H7 (cell line): ENCODE measurements at regions not wholly inside any gene's neighbourhood (a gene's known extent, or its start where the extent isn't known, plus 50 kb on each side); places are given as distances from the start of the nearest gene placed in this dataset.

ENCODE experiments used
- DNase-seq: peaks from one replicate; pipeline ENCODE4 v3.0.0; 2012
- H3K27me3 ChIP-seq: 2 replicates; pipeline ENCODE4 v1.6.0; 2011; ENCODE audit warnings: mild to moderate bottlenecking, low read length; ENCODE audit not compliant: control insufficient read depth, insufficient read depth
- H3K36me3 ChIP-seq: replicated peaks from 2 replicates; pipeline ENCODE4 v1.5.1; 2011; ENCODE audit warnings: low read length; ENCODE audit not compliant: control insufficient read depth, insufficient read depth
- H3K4me3 ChIP-seq: 2 replicates; pipeline ENCODE4 v1.5.1; 2011; ENCODE audit warnings: low read depth, mild to moderate bottlenecking, control low read depth, low read length, moderate library complexity; ENCODE audit not compliant: insufficient read depth

GRCh38 chr13:90171649-90172048 is 1175.8 kb upstream of the MIR17HG start:
- Histone ChIP-seq H3K36me3 (no peaks in the 10 kb centered on the region), H3K27me3 (no peaks in the 10 kb centered on the region), H3K4me3 (no peak overlapping the region)
- DNase-seq = no peak

GRCh38 chr13:90177512-90177911 is 1170.0 kb upstream of the MIR17HG start:
- no peak overlapping the region for H3K4me3 ChIP-seq
- no peaks in the 10 kb centered on the region for H3K36me3 ChIP-seq
- H3K27me3 ChIP-seq = no peaks in the 10 kb centered on the region
- DNase-seq = no peak

GRCh38 chr13:90184355-90184754 is 1163.1 kb upstream of the MIR17HG start:
- no peaks in the 10 kb centered on the region for H3K36me3 ChIP-seq
- no peaks in the 10 kb centered on the region for H3K27me3 ChIP-seq
- H3K4me3 ChIP-seq = no peak overlapping the region
- DNase-seq = no peak

- DNase-seq = no peak
- H3K27me3 ChIP-seq = no peaks in the 10 kb centered on the region
Measured at GRCh38 chr13:90185734-90186133, 1161.8 kb upstream of the MIR17HG start.

GRCh38 chr13:90187478-90188350 is 1159.8 kb upstream of the MIR17HG start:
- no peak for DNase-seq
- H3K4me3 ChIP-seq = no peak overlapping the region
- H3K36me3 ChIP-seq = no peaks in the 10 kb centered on the region
- no peaks in the 10 kb centered on the region for H3K27me3 ChIP-seq

More at GRCh38 chr13:90185734-90186133, 1161.8 kb upstream of the MIR17HG start:
- Histone ChIP-seq H3K4me3 (no peak overlapping the region), H3K36me3 (no peaks in the 10 kb centered on the region)

GRCh38 chr13:90188351-90188636 is 1159.2 kb upstream of the MIR17HG start:
- Histone ChIP-seq H3K4me3 (no peak overlapping the region), H3K36me3 (no peaks in the 10 kb centered on the region), H3K27me3 (no peaks in the 10 kb centered on the region)
- no peak for DNase-seq

GRCh38 chr13:90197722-90198121 is 1149.8 kb upstream of the MIR17HG start:
- Histone ChIP-seq H3K36me3 (no peaks in the 10 kb centered on the region), H3K4me3 (no peak overlapping the region), H3K27me3 (no peaks in the 10 kb centered on the region)
- no peak for DNase-seq

- no peak overlapping the region for H3K4me3 ChIP-seq
- no peak for DNase-seq
- H3K36me3 ChIP-seq = no peaks in the 10 kb centered on the region
- H3K27me3 ChIP-seq = no peaks in the 10 kb centered on the region
Measured at GRCh38 chr13:90201202-90201601, 1146.3 kb upstream of the MIR17HG start.

- Histone ChIP-seq H3K27me3 (no peaks in the 10 kb centered on the region), H3K4me3 (no peak overlapping the region), H3K36me3 (no peaks in the 10 kb centered on the region)
- DNase-seq = no peak
Measured at GRCh38 chr13:90201676-90202460, 1145.6 kb upstream of the MIR17HG start.

GRCh38 chr13:90205081-90205480 is 1142.4 kb upstream of the MIR17HG start:
- no peak overlapping the region for H3K4me3 ChIP-seq
- DNase-seq = no peak
- no peaks in the 10 kb centered on the region for H3K27me3 ChIP-seq
- no peaks in the 10 kb centered on the region for H3K36me3 ChIP-seq

- H3K27me3 ChIP-seq = no peaks in the 10 kb centered on the region
- no peak overlapping the region for H3K4me3 ChIP-seq
- no peak for DNase-seq
Measured at GRCh38 chr13:90205911-90206310, 1141.6 kb upstream of the MIR17HG start.

GRCh38 chr13:90217275-90217674 is 1130.2 kb upstream of the MIR17HG start:
- DNase-seq = no peak
- Histone ChIP-seq H3K4me3 (no peak overlapping the region), H3K36me3 (no peaks in the 10 kb centered on the region), H3K27me3 (no peaks in the 10 kb centered on the region)

More at GRCh38 chr13:90205911-90206310, 1141.6 kb upstream of the MIR17HG start:
- H3K36me3 ChIP-seq = no peaks in the 10 kb centered on the region

- H3K27me3 ChIP-seq = no peaks in the 10 kb centered on the region; the same call in 1 of the 2 replicates
- DNase-seq = no peak
- no peaks in the 10 kb centered on the region for H3K36me3 ChIP-seq
- H3K4me3 ChIP-seq = no peak overlapping the region
Measured at GRCh38 chr13:90222758-90223157, 1124.7 kb upstream of the MIR17HG start.

- H3K36me3 ChIP-seq = no peaks in the 10 kb centered on the region
- H3K27me3 ChIP-seq = no peaks in the 10 kb centered on the region
- no peak overlapping the region for H3K4me3 ChIP-seq
- DNase-seq = no peak
Measured at GRCh38 chr13:90230311-90230710, 1117.2 kb upstream of the MIR17HG start.

- no peak for DNase-seq
- Histone ChIP-seq H3K4me3 (no peak overlapping the region), H3K36me3 (no peaks in the 10 kb centered on the region), H3K27me3 (no peaks in the 10 kb centered on the region)
Measured at GRCh38 chr13:90232291-90232690, 1115.2 kb upstream of the MIR17HG start.
